Peyer's patch (tissue), 4 donors: ENCODE measurements at regions not wholly inside any gene's neighbourhood (a gene's known extent, or its start where the extent isn't known, plus 50 kb on each side); places are given as distances from the start of the nearest gene placed in this dataset.

Experiments used
- DNase-seq, 3 donors: peaks; one replicate each; pipeline ENCODE4 v3.0.0-alpha.2; 2017 to 2019
- H3K27ac ChIP-seq, 4 donors: fragments of 200-600 bp; sonication (generic); one replicate each; pipeline ENCODE4 v1.5.1; 2016 to 2019
- H3K27me3 ChIP-seq, 2 donors: fragments of 200-600 bp; sonication (generic); one replicate each; pipeline ENCODE4 v1.5.1; 2019
- H3K36me3 ChIP-seq, 3 donors: fragments of 200-600 bp; sonication (generic); one replicate each; pipeline ENCODE4 v1.5.1; 2016 to 2019
- H3K4me1 ChIP-seq, 4 donors: fragments of 200-600 bp; sonication (generic); one replicate each; pipeline ENCODE4 v1.5.1; 2016 to 2019
- H3K4me3 ChIP-seq, 4 donors: fragments of 200-600 bp; sonication (generic); 1 replicate in 3 of 4; 2 replicates in 1 of 4; pipeline ENCODE4 v1.5.1; 2016 to 2019; ENCODE audit warnings: mild to moderate bottlenecking in 1 of 4
- H3K9me3 ChIP-seq, 4 donors: fragments of 200-600 bp; sonication (generic); one replicate each; pipeline ENCODE4 v1.5.1; 2016 to 2019; ENCODE audit warnings: mild to moderate bottlenecking in 1 of 4
- POLR2A ChIP-seq, 2 donors: fragments of 450-650 bp; IDR thresholded peaks; one replicate each; pipeline ENCODE4 v1.5.1; 2017; ENCODE audit warnings: antibody characterized with exemption in 2 of 2, mild to moderate bottlenecking in 2 of 2, moderate library complexity in 2 of 2
- TF ChIP-seq, protein P1 (sequence below), 6 experiments: fragments of 450-650 bp in 4 of 6; fragments of 200-600 bp in 2 of 6; sonication (generic) in 1 of 6; IDR thresholded peaks; one replicate each; pipeline ENCODE4 v1.5.1; 2017 to 2019; ENCODE audit warnings: antibody characterized with exemption in 6 of 6, mild to moderate bottlenecking in 3 of 6, moderate library complexity in 1 of 6

DNA sequence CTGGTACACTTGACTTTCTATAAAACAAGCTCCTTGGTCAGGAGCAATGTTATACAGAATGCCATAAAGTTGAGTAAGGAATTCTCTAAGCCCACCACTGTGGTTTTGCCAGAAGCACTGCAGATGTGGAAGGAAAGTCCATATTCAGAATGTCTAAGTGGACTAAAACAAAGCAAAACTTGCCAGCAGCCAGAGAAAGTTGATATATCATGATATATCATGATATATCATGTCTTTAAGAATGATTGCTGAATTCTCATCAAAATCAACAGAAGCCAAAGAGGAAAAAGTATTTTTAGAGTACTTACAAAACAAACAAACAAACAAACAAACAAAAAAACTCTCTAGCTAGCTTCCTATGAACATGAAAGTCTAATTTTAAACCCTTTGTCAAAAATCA is 424.8 kb upstream of the OR4E1 start:
- Histone ChIP-seq H3K4me3 (no peak overlapping the region), H3K4me1 (no peaks in the 10 kb centered on the region), H3K27ac (peak overlapping the region in 3 of 4 donors; percentile 2 to 65 (median 62)), H3K36me3 (no peaks in the 10 kb centered on the region), H3K9me3 (no peaks in the 10 kb centered on the region), H3K27me3 (no peaks in the 10 kb centered on the region)
- no peak for TF ChIP-seq POLR2A (IDR thresholded peaks at IDR 0.05)
- TF ChIP-seq, protein P1, sequence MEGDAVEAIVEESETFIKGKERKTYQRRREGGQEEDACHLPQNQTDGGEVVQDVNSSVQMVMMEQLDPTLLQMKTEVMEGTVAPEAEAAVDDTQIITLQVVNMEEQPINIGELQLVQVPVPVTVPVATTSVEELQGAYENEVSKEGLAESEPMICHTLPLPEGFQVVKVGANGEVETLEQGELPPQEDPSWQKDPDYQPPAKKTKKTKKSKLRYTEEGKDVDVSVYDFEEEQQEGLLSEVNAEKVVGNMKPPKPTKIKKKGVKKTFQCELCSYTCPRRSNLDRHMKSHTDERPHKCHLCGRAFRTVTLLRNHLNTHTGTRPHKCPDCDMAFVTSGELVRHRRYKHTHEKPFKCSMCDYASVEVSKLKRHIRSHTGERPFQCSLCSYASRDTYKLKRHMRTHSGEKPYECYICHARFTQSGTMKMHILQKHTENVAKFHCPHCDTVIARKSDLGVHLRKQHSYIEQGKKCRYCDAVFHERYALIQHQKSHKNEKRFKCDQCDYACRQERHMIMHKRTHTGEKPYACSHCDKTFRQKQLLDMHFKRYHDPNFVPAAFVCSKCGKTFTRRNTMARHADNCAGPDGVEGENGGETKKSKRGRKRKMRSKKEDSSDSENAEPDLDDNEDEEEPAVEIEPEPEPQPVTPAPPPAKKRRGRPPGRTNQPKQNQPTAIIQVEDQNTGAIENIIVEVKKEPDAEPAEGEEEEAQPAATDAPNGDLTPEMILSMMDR (IDR thresholded peaks at IDR 0.05) = no peak
- DNase-seq = no peak

DNA sequence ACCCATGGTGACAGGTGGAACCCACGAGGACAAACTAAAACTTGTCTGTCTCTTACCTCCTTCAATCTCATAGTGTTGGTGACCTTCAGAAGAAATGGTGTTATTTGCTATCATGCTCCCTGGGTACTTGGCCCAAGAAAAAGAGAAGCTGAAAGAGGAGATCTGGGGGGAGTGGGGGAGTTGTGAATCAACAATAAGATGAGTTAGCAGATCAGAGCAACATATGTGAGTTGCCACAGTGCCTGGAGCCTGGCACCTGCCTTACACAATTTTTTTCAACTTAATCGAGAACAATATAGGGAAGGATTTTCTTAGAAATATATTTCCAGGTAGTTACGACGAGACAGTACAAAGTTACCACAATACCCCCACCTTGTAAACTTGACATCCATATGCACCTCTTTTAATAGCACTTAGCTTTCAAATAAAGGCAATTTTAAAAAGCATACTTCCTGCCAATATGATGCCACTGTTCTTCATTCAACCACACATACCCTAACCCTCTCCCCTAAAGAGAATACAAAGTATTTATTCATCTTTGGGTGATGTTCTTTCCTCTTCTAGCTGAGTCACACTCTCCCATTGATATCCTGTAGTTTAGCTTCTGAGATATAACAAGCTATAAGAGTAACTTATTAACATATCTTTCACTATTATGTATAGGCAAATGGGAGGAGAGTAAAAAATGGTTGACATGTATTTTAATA is 424.1 kb upstream of the OR4E1 start:
- H3K27ac ChIP-seq = peak overlapping the region; percentile 49 to 65 (median 64)
- H3K4me3 ChIP-seq = no peak overlapping the region
- no peaks in the 10 kb centered on the region for H3K27me3 ChIP-seq
- H3K4me1 ChIP-seq = no peaks in the 10 kb centered on the region
- no peaks in the 10 kb centered on the region for H3K36me3 ChIP-seq
- TF ChIP-seq, protein P1 (IDR thresholded peaks at IDR 0.05) = no peak
- TF ChIP-seq POLR2A (IDR thresholded peaks at IDR 0.05) = no peak
- DNase-seq = no peak
- H3K9me3 ChIP-seq = no peaks in the 10 kb centered on the region

DNA sequence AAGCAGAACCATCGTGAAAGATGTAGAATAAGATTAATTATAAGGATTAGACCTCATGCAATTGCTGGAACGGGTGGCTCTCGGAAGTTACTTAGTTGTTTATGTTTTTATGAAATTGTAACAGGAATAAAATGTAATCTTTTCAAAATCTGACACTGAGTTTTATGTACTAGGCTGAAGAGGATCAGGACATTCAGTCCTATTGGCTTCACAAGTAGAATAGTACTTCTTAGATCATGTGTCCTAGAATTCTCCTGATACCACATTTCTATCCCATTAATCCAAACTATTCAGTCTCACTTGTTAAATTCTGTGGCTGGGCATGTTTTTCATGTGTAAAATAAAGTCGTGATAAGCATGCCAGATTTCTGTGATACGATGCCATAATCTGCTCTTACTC is 423.5 kb upstream of the OR4E1 start:
- DNase-seq = no peak
- H3K9me3 ChIP-seq = no peaks in the 10 kb centered on the region
- peak overlapping the region; percentile 49 to 68 (median 64) for H3K27ac ChIP-seq
- H3K4me1 ChIP-seq = no peaks in the 10 kb centered on the region
- no peaks in the 10 kb centered on the region for H3K27me3 ChIP-seq
- no peak overlapping the region for H3K4me3 ChIP-seq
- TF ChIP-seq, protein P1 (IDR thresholded peaks at IDR 0.05) = no peak
- no peak for TF ChIP-seq POLR2A (IDR thresholded peaks at IDR 0.05)
- H3K36me3 ChIP-seq = no peaks in the 10 kb centered on the region

DNA sequence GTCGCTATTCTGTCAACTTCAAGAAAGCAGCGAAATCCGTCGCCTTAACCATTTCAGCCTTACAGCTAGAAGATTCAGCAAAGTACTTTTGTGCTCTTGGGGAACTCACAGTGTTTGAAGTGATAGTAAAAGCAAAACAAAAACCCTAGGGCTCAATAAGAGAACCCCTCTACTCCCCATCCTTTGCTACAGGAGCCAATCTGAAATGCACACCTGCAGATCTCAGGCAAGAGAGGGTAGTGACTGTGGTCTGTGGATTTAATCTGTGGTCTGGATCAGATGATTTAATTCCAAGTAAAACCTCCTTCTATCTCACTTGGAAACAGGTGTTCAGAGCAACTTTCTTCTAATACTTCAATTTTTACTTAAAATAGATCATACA is 422.9 kb upstream of the OR4E1 start:
- H3K27ac ChIP-seq = peak overlapping the region; percentile 49 to 68 (median 62)
- no peaks in the 10 kb centered on the region for H3K27me3 ChIP-seq
- no peaks in the 10 kb centered on the region for H3K36me3 ChIP-seq
- H3K9me3 ChIP-seq = no peaks in the 10 kb centered on the region
- H3K4me3 ChIP-seq = no peak overlapping the region
- DNase-seq = no peak
- H3K4me1 ChIP-seq = no peaks in the 10 kb centered on the region
- TF ChIP-seq, protein P1 (IDR thresholded peaks at IDR 0.05) = no peak
- TF ChIP-seq POLR2A (IDR thresholded peaks at IDR 0.05) = no peak

DNA sequence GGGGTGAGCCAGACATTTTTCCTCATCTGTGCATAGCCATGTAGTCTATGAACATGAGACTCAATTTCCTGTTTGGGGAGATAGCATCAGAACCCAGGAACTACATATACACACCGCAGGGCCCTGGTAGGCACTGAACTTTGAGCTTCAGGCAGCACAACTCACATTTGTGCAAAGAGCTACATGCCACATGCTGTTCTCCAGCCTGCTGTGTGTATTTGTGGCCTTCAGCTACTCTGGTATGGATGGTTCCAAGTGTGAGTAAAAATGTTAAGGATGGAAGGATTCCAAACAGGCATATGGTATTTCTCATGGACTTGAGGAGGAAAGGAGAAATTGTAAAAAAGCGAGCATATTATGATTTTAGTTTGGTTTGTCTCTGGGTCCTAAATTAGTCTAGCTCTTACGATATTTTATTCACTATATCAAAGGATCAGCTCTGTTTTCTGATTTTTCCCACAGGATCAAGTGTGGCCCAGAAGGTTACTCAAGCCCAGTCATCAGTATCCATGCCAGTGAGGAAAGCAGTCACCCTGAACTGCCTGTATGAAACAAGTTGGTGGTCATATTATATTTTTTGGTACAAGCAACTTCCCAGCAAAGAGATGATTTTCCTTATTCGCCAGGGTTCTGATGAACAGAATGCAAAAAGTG is 422.4 kb upstream of the OR4E1 start:
- TF ChIP-seq, protein P1 (IDR thresholded peaks at IDR 0.05) = no peak
- no peak for TF ChIP-seq POLR2A (IDR thresholded peaks at IDR 0.05)
- Histone ChIP-seq H3K9me3 (no peaks in the 10 kb centered on the region), H3K4me3 (no peak overlapping the region), H3K36me3 (no peaks in the 10 kb centered on the region), H3K27me3 (no peaks in the 10 kb centered on the region), H3K4me1 (no peaks in the 10 kb centered on the region), H3K27ac (peak overlapping the region; percentile 49 to 68 (median 62))
- DNase-seq = no peak
